T-cell (primary cell): ENCODE measurements at regions not wholly inside any gene's neighbourhood (a gene's known extent, or its start where the extent isn't known, plus 50 kb on each side); places are given as distances from the start of the nearest gene placed in this dataset.
A peak's percentile ranks its signal among the peaks of the same experiment; 100 is the strongest.

ENCODE experiments used
- ATAC-seq, 4 experiments: fragments of 200-7000 bp in 3 of 4; fragments of 150-1000 bp in 1 of 4; cut with Tn5 transposase; replicated peaks in 1 of 4; 1 replicate in 3 of 4; 2 replicates in 1 of 4; pipeline ENCODE4 v1.10.0; 2021; ENCODE audit warnings: moderate library complexity in 3 of 4, mild to moderate bottlenecking in 2 of 4, moderate number of reproducible peaks in 1 of 4
- CTCF ChIA-PET, 2 donors: fragments of 300-600 bp; sonication (Branson Sonifier 250); formaldehyde crosslinking; loops; one replicate each; lab custom pipeline; 2022; ENCODE audit warnings: antibody characterized with exemption in 2 of 2; lab: Charles Lee
- POLR2A ChIA-PET, 2 donors: fragments of 300-600 bp; sonication (Branson Sonifier 250); formaldehyde crosslinking; loops; one replicate each; lab custom pipeline; 2022; ENCODE audit warnings: antibody characterized with exemption in 2 of 2; lab: Charles Lee
- DNase-seq, 35 experiments: peaks; one replicate each; pipeline versions ENCODE4 v3.0.0 to v3.0.0-alpha.2; 2013 to 2023
- H3K27ac ChIP-seq: one replicate; pipeline ENCODE4 v1.5.1; 2013; ENCODE audit warnings: low read length
- H3K27me3 ChIP-seq, 2 experiments: replicated peaks in 1 of 2; 1 replicate in 1 of 2; 2 replicates in 1 of 2; pipeline versions ENCODE4 v1.6.1 to v1.7.0; 2013; ENCODE audit warnings: low read length in 1 of 2, mixed read lengths in 1 of 2; ENCODE audit not compliant: control insufficient read depth in 2 of 2, insufficient read depth in 2 of 2; ENCODE audit errors: extremely low read depth in 1 of 2
- H3K36me3 ChIP-seq, 2 donors: 1 replicate in 1 of 2; 2 replicates in 1 of 2; pipeline versions ENCODE4 v1.6.1 to v1.7.0; 2013; ENCODE audit warnings: low read length in 1 of 2; ENCODE audit not compliant: control insufficient read depth in 2 of 2, insufficient read depth in 1 of 2; ENCODE audit errors: extremely low read depth in 1 of 2
- H3K4me1 ChIP-seq, 2 experiments: 1 replicate in 1 of 2; 2 replicates in 1 of 2; pipeline versions ENCODE4 v1.6.1 to v1.7.0; 2013; ENCODE audit warnings: low read length in 2 of 2, mixed read lengths in 1 of 2; ENCODE audit not compliant: insufficient read depth in 2 of 2, control insufficient read depth in 1 of 2; ENCODE audit errors: extremely low read depth in 1 of 2
- H3K4me3 ChIP-seq, 2 donors: 1 replicate in 1 of 2; 2 replicates in 1 of 2; pipeline versions ENCODE4 v1.5.1 to v1.7.0; 2013; ENCODE audit warnings: mild to moderate bottlenecking in 2 of 2, low read length in 1 of 2, moderate library complexity in 1 of 2; ENCODE audit not compliant: control insufficient read depth in 1 of 2; ENCODE audit errors: extremely low read depth in 1 of 2
- H3K9me3 ChIP-seq: 2 replicates; pipeline ENCODE4 v1.7.0; 2013
- H3K27ac Mint-ChIP-seq, 2 donors: one replicate each; pipeline ENCODE4 v1.8.0; 2020 to 2021; ENCODE audit warnings: mild to moderate bottlenecking in 2 of 2, mixed read lengths in 2 of 2
- H3K27me3 Mint-ChIP-seq, 2 donors: one replicate each; pipeline ENCODE4 v1.8.0; 2021 to 2022; ENCODE audit warnings: mixed read lengths in 2 of 2
- H3K36me3 Mint-ChIP-seq: one replicate; pipeline ENCODE4 v1.8.0; 2021; ENCODE audit warnings: mixed read lengths
- H3K4me1 Mint-ChIP-seq, 3 donors: one replicate each; pipeline ENCODE4 v1.8.0; 2020 to 2022; ENCODE audit warnings: mixed read lengths in 3 of 3, mild to moderate bottlenecking in 1 of 3
- H3K4me3 Mint-ChIP-seq, 3 donors: one replicate each; pipeline ENCODE4 v1.8.0; 2020 to 2022; ENCODE audit warnings: mild to moderate bottlenecking in 3 of 3, mixed read lengths in 3 of 3, moderate library complexity in 3 of 3
- H3K9me3 Mint-ChIP-seq, 3 donors: one replicate each; pipeline ENCODE4 v1.8.0; 2020 to 2022; ENCODE audit warnings: mixed read lengths in 3 of 3
- WGBS: methylation state at CpG from one replicate; pipeline ENCODE4 v1.1.5; 2013; ENCODE audit warnings: missing lambda C conversion rate; ENCODE audit not compliant: insufficient coverage; 5-methylcytosine and 5-hydroxymethylcytosine counted together

DNA sequence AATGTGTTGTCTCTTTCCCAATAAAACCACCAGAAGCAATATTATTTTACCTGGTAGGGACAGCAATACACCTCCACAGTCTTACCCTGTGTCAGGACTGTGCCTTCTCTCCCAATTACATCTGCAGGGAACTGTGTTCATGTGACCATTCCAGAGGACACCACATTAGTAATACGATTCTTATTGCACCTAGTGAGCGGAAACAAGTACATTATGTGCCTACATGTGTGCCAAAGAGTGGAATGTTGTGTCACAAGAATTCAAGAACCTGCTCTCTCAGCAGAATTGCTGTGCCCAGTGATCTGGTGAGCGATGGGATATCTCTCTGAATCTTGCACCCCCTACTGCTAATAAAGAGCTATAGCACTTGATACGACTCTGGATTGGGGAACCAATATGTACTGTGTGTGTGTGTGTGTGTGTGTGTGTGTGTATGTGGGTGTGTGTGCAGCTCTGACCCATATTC is 57.4 kb upstream of the FOXC1 start:
- DNase-seq: peak in 1 of 35 experiments; percentile 45
- no peak overlapping the region for H3K4me3 Mint-ChIP-seq
- peaks cover 10% of the 10 kb centered on the region for H3K36me3 Mint-ChIP-seq

DNA sequence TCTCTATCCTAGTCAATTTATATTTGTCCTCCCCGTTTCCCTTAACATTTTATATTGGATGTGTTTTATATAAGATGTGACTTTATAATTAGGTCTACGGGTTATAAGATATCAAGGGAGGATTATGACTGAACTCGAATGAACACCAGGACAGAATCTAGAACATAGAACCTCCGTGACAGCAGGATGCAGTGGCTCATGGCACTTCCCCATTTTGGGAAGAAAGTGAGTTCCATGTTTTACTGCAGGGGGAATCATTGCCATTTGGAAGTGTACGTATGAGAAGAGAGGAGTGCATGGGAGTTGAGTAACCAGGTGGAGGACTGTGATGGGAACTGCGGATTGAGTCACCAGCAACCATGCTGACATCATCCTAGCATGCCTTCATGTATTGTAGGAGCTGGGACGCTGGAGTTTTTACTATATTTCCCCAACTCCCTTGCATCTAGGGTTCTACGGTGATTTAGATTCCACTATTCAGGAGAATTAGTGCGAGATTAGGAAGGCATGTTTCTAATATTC is 56.1 kb upstream of the FOXC1 start:
- H3K36me3 ChIP-seq: no peaks in the 10 kb centered on the region
- peaks cover 0 to 8% of the 10 kb centered on the region in 2 experiments for H3K27me3 ChIP-seq
- WGBS: 75% methylated on average over 6 of the region's 9 CpGs
- Mint-ChIP-seq H3K36me3 (no peaks in the 10 kb centered on the region), H3K4me1 (peaks cover 11 to 31% (median 25%) of the 10 kb centered on the region in 3 donors), H3K27ac (peak overlapping the region in 1 of 2 donors; percentile 70), H3K4me3 (peak overlapping the region; percentile 68 to 84 (median 81)), H3K9me3 (no peaks in the 10 kb centered on the region), H3K27me3 (peaks cover 0 to 23% of the 10 kb centered on the region in 2 donors)
- ATAC-seq: no peak
- H3K9me3 ChIP-seq: no peaks in the 10 kb centered on the region
- H3K4me3 ChIP-seq: no peak overlapping the region
- ChIA-PET CTCF (interaction anchor here in 1 of 2 donors (1.1 to 2.1 kb wide), 2 partner anchors 11 to 30 kb away, joined by 6 to 26 read pairs; no protein-coding TSS in a partner anchor), POLR2A (no interaction called here)
- no peak for DNase-seq
- H3K4me1 ChIP-seq: peaks cover 0 to 16% of the 10 kb centered on the region in 2 experiments
- H3K27ac ChIP-seq: no peak overlapping the region

More for the DNA sequence above, 57.4 kb upstream of the FOXC1 start:
- Histone ChIP-seq H3K36me3 (no peaks in the 10 kb centered on the region), H3K27ac (no peak overlapping the region), H3K27me3 (peaks cover 0 to 12% of the 10 kb centered on the region in 2 experiments), H3K9me3 (no peaks in the 10 kb centered on the region), H3K4me3 (no peak overlapping the region), H3K4me1 (peaks cover 0 to 16% of the 10 kb centered on the region in 2 experiments)
- peak in 1 of 4 experiments; percentile 52 for ATAC-seq
- Mint-ChIP-seq H3K27ac (no peak overlapping the region), H3K4me1 (peaks cover 11 to 31% (median 25%) of the 10 kb centered on the region in 3 donors), H3K9me3 (no peaks in the 10 kb centered on the region), H3K27me3 (peaks cover 0 to 23% of the 10 kb centered on the region in 2 donors)
- POLR2A ChIA-PET: interaction anchor here in 1 of 2 donors (0.9 kb wide), 1 partner anchor 28 kb away, joined by 3 read pairs; no protein-coding TSS in a partner anchor
- CTCF ChIA-PET: interaction anchor here (0.6 to 2.1 kb wide), 9 partner anchors 8 to 266 kb away, joined by 3 to 26 read pairs (median 6); no protein-coding TSS in a partner anchor
- 85% methylated on average over 2 of the region's 4 CpGs for WGBS

DNA sequence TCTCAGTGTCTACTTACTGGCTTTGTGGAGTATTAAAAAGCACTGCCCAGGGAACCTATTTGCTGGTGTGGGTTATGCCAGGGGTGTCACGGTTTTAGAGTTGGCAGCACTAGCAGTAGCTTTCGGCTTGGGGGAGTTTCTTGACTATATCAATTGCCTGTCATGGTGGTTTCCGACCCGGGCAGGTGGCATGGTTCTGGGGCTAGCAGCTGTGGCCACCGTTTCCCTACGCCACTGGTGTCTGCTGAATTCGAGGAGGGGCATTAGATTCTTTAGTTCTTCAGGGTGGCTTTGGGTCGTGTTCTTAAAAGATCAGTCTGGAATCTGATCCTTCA is 55.6 kb upstream of the FOXC1 start:
- Mint-ChIP-seq H3K4me1 (peaks cover 11 to 31% (median 25%) of the 10 kb centered on the region in 3 donors), H3K4me3 (peak overlapping the region; percentile 68 to 84 (median 81)), H3K27ac (no peak overlapping the region), H3K36me3 (no peaks in the 10 kb centered on the region), H3K27me3 (peaks cover 0 to 23% of the 10 kb centered on the region in 2 donors), H3K9me3 (no peaks in the 10 kb centered on the region)
- no peaks in the 10 kb centered on the region for H3K36me3 ChIP-seq
- WGBS: 52% methylated on average over 6 of the region's 8 CpGs
- no peak overlapping the region for H3K27ac ChIP-seq
- peaks cover 0 to 8% of the 10 kb centered on the region in 2 experiments for H3K27me3 ChIP-seq
- CTCF ChIA-PET: interaction anchor here in 1 of 2 donors (0.6 to 1.2 kb wide), 2 partner anchors 30 to 1580 kb away, joined by 4 to 9 read pairs; no protein-coding TSS in a partner anchor
- peak overlapping the region in 1 of 2 donors; percentile 57 for H3K4me3 ChIP-seq
- H3K4me1 ChIP-seq: peaks cover 0 to 16% of the 10 kb centered on the region in 2 experiments
- ATAC-seq (no peak), DNase-seq (peak in 9 of 35 experiments; percentile 8 to 42 (median 11))
- POLR2A ChIA-PET: no interaction called here
- H3K9me3 ChIP-seq: no peaks in the 10 kb centered on the region

DNA sequence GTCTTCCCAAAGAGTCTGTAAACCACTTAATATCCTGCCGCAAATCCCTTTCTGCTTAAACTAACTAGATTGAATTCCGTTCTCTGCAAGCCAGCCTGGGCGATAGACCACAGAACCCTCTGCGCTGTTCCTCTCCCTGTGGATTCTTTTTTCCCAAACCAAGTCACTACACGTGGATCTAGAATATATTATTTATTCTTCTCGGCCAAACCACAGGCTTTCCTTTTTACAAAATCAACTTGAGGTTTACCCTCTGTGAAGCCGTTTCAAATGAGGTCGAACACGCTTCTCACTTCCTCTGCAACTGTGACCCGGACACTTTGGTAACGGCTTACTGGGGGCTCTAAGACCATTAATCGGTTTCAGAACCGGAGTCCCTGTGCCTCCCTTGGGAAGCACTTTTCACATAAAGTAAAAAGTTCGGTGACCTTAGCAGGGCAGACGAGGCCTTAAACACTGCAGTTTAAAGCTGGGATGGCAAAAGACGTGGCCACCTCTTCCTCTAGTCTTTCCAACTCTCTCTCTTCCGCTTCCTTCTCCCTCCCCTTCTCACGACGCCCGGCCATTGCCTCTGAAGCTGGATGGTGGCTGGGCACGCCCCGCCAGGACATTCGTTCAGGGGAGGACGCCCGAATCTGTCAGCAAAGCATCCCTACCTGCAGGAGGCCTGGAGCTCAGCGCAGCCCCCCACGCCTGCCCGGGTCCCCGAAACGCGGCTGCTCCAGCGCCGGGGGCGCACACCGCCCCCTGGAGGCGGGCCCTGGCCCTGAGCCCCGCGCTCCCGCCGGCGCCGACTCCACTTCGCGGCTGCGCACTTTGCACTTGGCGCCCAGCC is 55.0 kb upstream of the FOXC1 start:
- H3K9me3 ChIP-seq: no peaks in the 10 kb centered on the region
- Mint-ChIP-seq H3K9me3 (no peaks in the 10 kb centered on the region), H3K4me3 (peak overlapping the region; percentile 68 to 84 (median 81)), H3K4me1 (peaks cover 11 to 31% (median 25%) of the 10 kb centered on the region in 3 donors), H3K36me3 (no peaks in the 10 kb centered on the region), H3K27me3 (peaks cover 0 to 23% of the 10 kb centered on the region in 2 donors), H3K27ac (peak overlapping the region; percentile 46 to 85)
- peak; percentile 85 to 95 (median 94) for ATAC-seq
- peak; percentile 25 to 83 (median 60) for DNase-seq
- WGBS: 20% methylated on average over 32 of the region's 46 CpGs
- CTCF ChIA-PET: interaction anchor here (0.6 to 1.2 kb wide), 5 partner anchors 25 to 1580 kb away, joined by 3 to 9 read pairs (median 4); no protein-coding TSS in a partner anchor
- POLR2A ChIA-PET: no interaction called here
- H3K27me3 ChIP-seq: peaks cover 0 to 8% of the 10 kb centered on the region in 2 experiments
- H3K27ac ChIP-seq: peak overlapping the region; percentile 37
- H3K4me3 ChIP-seq: peak overlapping the region; percentile 2 to 57
- H3K36me3 ChIP-seq: no peaks in the 10 kb centered on the region
- H3K4me1 ChIP-seq: peaks cover 0 to 16% of the 10 kb centered on the region in 2 experiments

DNA sequence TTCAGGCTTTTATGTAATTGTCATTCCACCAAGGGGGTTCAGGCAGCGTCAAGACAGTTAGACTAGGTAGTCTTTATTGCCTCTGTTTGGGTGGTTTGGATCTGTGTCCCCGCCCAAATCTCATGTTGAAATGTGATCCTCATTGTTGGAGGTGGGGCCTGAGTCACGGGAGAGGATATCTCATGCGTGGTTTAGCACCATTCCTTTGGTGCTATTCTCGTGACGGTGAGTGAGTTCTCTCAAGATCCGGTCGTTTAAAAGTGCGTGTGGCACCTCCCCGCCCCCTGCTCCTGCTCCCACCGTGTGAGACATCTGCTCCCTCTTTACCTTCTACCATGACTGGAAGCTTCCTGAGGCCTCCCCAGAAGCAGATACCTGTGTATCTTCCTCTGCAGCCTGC is 51.3 kb upstream of the FOXC1 start:
- Mint-ChIP-seq H3K36me3 (no peaks in the 10 kb centered on the region), H3K4me1 (peaks cover 9 to 19% (median 15%) of the 10 kb centered on the region in 3 donors), H3K9me3 (no peaks in the 10 kb centered on the region), H3K27me3 (peaks cover 9 to 30% of the 10 kb centered on the region in 2 donors), H3K27ac (no peak overlapping the region), H3K4me3 (no peak overlapping the region)
- ChIA-PET POLR2A (interaction anchor here in 1 of 2 donors (0.6 kb wide), 1 partner anchor 19 kb away, joined by 3 read pairs; no protein-coding TSS in a partner anchor), CTCF (interaction anchor here in 1 of 2 donors (1.2 kb wide), 1 partner anchor 8 kb away, joined by 3 read pairs; no protein-coding TSS in a partner anchor)
- DNase-seq (peak in 1 of 35 experiments; percentile 5), ATAC-seq (no peak)
- no peaks in the 10 kb centered on the region for H3K36me3 ChIP-seq
- no peak overlapping the region for H3K27ac ChIP-seq
- H3K4me3 ChIP-seq: no peak overlapping the region
- H3K9me3 ChIP-seq: no peaks in the 10 kb centered on the region
- peaks cover 0 to 16% of the 10 kb centered on the region in 2 experiments for H3K4me1 ChIP-seq
- peaks cover 0 to 14% of the 10 kb centered on the region in 2 experiments for H3K27me3 ChIP-seq
- WGBS: 68% methylated on average over 7 of the region's 11 CpGs
